ENCODE measurements at regions not wholly inside any gene's neighbourhood (a gene's known extent, or its start where the extent isn't known, plus 50 kb on each side); places are given as distances from the start of the nearest gene placed in this dataset.

GRCh38 chr11:112611771-112612170, 349.4 kb upstream of the NCAM1 start (continued):
- no peak for TF ChIP-seq CHD7 (IDR thresholded peaks at IDR 0.05; ENCODE audit: insufficient replicate concordance, low read length)
- TF ChIP-seq BACH1 (IDR thresholded peaks at IDR 0.05; ENCODE audit: low read length): no peak
- TF ChIP-seq EP300 (IDR thresholded peaks at IDR 0.05; ENCODE audit: borderline replicate concordance in 1 of 2, low read depth in 2 of 2, low read length in 2 of 2): no peak
- no peak for TF ChIP-seq SIRT6 (IDR thresholded peaks at IDR 0.05; ENCODE audit: low read length)
- TF ChIP-seq YY1 (IDR thresholded peaks at IDR 0.05; ENCODE audit: low read depth, low read length): no peak

Data from H1 (cell line).